D721Med (cell line): ENCODE measurements at regions not wholly inside any gene's neighbourhood (a gene's known extent, or its start where the extent isn't known, plus 50 kb on each side); places are given as distances from the start of the nearest gene placed in this dataset.
"Not testable (repeated sequence)": the region's sequence is repeated elsewhere in the genome, so short reads cannot be mapped to it uniquely, and the experiment has no call there.

Source experiments
- DNase-seq: peaks from one replicate; pipeline ENCODE4 v3.0.0; 2011; ENCODE audit warnings: low spot score; ENCODE audit not compliant: insufficient read length
- FAIRE-seq: peaks from 2 replicates; lab custom pipeline; 2011; peaks lifted over from hg19 to GRCh38; lab: Jason Lieb, UNC
- TF ChIP-seq, protein P1 (sequence below): IDR thresholded peaks from 2 replicates; pipeline ENCODE4 v1.5.1; 2012; ENCODE audit warnings: mild to moderate bottlenecking, control low read depth; ENCODE audit not compliant: insufficient read depth; ENCODE audit errors: missing control alignments

DNA sequence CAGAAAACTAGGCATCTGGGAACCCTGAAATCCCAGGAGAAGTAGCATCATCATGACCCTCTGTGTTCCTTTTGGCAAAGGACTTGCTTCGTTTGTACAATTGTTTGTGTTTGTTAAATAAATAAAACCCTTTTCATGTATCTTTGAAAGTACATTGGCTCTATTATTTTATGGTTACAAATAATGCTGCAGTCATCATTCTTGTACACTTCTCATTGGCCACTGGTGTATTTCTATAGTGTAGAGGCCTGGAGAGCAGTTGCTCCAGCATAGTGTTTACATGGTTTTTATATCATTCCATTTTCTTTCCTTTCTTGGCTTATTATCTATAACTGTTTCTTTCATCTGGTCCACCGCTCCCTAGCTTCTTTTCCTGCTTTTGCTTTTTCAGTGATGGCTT lies 253.3 kb downstream of the FAM72C start:
- FAIRE-seq: no peak
- TF ChIP-seq, protein P1, sequence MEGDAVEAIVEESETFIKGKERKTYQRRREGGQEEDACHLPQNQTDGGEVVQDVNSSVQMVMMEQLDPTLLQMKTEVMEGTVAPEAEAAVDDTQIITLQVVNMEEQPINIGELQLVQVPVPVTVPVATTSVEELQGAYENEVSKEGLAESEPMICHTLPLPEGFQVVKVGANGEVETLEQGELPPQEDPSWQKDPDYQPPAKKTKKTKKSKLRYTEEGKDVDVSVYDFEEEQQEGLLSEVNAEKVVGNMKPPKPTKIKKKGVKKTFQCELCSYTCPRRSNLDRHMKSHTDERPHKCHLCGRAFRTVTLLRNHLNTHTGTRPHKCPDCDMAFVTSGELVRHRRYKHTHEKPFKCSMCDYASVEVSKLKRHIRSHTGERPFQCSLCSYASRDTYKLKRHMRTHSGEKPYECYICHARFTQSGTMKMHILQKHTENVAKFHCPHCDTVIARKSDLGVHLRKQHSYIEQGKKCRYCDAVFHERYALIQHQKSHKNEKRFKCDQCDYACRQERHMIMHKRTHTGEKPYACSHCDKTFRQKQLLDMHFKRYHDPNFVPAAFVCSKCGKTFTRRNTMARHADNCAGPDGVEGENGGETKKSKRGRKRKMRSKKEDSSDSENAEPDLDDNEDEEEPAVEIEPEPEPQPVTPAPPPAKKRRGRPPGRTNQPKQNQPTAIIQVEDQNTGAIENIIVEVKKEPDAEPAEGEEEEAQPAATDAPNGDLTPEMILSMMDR: no peak

GRCh38 chr1:143718021-143718420 lies 253.8 kb downstream of the FAM72C start:
- FAIRE-seq: no peak
- TF ChIP-seq, protein P1: no peak
- DNase-seq: no peak

More for the DNA sequence above, 253.3 kb downstream of the FAM72C start:
- DNase-seq: no peak

DNA sequence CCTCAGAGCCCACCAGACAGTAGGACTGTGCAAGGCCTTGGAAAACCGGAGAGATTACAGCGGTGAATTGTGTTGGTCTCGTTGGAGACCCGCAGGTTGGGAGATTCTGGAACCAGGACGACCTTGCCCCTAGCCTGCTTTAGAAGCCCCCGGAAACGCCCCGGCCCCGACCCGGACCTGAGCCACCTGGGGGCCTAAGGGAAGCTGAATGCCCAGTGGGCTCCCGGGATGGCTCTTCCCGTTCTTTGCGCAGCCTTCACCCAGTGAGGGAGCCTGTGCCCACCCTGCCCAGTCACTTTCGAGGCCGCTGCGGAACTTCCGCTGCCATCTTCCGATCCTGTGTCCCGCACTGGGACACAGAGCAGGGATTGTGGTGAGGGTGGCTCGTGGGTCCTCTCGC lies 254.4 kb downstream of the FAM72C start:
- FAIRE-seq (no peak), DNase-seq (no peak)
- TF ChIP-seq, protein P1: no peak

- not testable (repeated sequence) for FAIRE-seq, DNase-seq
These were observed 256.9 kb downstream of the FAM72C start for GRCh38 chr1:143714913-143715312.

GRCh38 chr1:143709606-143710259 lies 262.1 kb downstream of the FAM72C start:
- FAIRE-seq: peak; percentile 58
- not testable (repeated sequence) for DNase-seq
- TF ChIP-seq, protein P1: peak; percentile 44

- not testable (repeated sequence) for FAIRE-seq, DNase-seq
These were observed 269.0 kb downstream of the FAM72C start for GRCh38 chr1:143702739-143703138.

DNA sequence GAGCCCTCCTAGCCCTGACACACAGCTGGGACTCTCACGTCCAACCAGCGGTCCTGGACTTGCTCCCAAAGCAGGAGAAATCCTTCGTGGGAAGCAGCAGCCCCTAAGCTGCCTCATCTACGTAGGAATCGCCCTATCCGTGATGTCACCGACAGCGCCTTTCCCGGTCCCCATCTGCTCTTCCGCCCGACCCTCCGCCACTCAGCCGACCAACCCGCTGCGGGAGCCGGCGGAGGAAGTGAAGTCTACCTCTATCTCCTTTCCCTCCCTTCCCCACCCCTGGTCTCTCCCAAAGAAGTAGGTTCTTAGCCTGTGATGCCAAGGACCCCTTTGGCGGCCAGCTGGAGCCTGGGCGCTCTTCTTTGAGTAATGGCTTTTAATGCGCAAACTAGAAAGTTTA lies 272.1 kb downstream of the FAM72C start:
- TF ChIP-seq, protein P1: no peak
- FAIRE-seq (no peak), DNase-seq (no peak)

GRCh38 chr1:143699115-143699514 lies 272.7 kb downstream of the FAM72C start:
- TF ChIP-seq, protein P1: no peak
- FAIRE-seq (no peak), DNase-seq (no peak)
